ENCODE measurements at regions not wholly inside any gene's neighbourhood (a gene's known extent, or its start where the extent isn't known, plus 50 kb on each side); places are given as distances from the start of the nearest gene placed in this dataset.
"Not testable (repeated sequence)": the region's sequence is repeated elsewhere in the genome, so short reads cannot be mapped to it uniquely, and the experiment has no call there.

GRCh38 chr5:15384176-15384575 lies 115.8 kb upstream of the FBXL7 start:
- DNase-seq (ENCODE audit: low read depth) = no peak

- DNase-seq (ENCODE audit: low read depth) = no peak
Measured at GRCh38 chr5:15383469-15383868, 116.5 kb upstream of the FBXL7 start.

- DNase-seq (ENCODE audit: low read depth) = no peak
Measured at GRCh38 chr5:15383021-15383420, 117.0 kb upstream of the FBXL7 start.

GRCh38 chr5:15377573-15378340 lies 122.2 kb upstream of the FBXL7 start:
- DNase-seq (ENCODE audit: low read depth) = no peak

GRCh38 chr5:15376803-15377202 lies 123.2 kb upstream of the FBXL7 start:
- no peak for DNase-seq (ENCODE audit: low read depth)

GRCh38 chr5:15376088-15376487 lies 123.9 kb upstream of the FBXL7 start:
- DNase-seq (ENCODE audit: low read depth) = no peak

- DNase-seq (ENCODE audit: low read depth) = no peak
Measured at GRCh38 chr5:15375559-15375958, 124.4 kb upstream of the FBXL7 start.

GRCh38 chr5:15374886-15375285 lies 125.1 kb upstream of the FBXL7 start:
- DNase-seq (ENCODE audit: low read depth) = no peak

- no peak for DNase-seq (ENCODE audit: low read depth)
Measured at GRCh38 chr5:15373151-15373550, 126.8 kb upstream of the FBXL7 start.

GRCh38 chr5:15371184-15371583 lies 128.8 kb upstream of the FBXL7 start:
- no peak for DNase-seq (ENCODE audit: low read depth)

GRCh38 chr5:15368835-15369234 lies 131.1 kb upstream of the FBXL7 start:
- DNase-seq (ENCODE audit: low read depth) = no peak

- no peak for DNase-seq (ENCODE audit: low read depth)
Measured at GRCh38 chr5:15367489-15367888, 132.5 kb upstream of the FBXL7 start.

- DNase-seq (ENCODE audit: low read depth) = no peak
Measured at GRCh38 chr5:15366676-15367391, 133.1 kb upstream of the FBXL7 start.

- no peak for DNase-seq (ENCODE audit: low read depth)
Measured at GRCh38 chr5:15365070-15365469, 134.9 kb upstream of the FBXL7 start.

GRCh38 chr5:15363601-15364000 lies 136.4 kb upstream of the FBXL7 start:
- no peak for DNase-seq (ENCODE audit: low read depth)

GRCh38 chr5:15357092-15357453 lies 142.9 kb upstream of the FBXL7 start:
- not testable (repeated sequence) for DNase-seq (ENCODE audit: low read depth)

- not testable (repeated sequence) for DNase-seq (ENCODE audit: low read depth)
Measured at GRCh38 chr5:15356308-15357091, 143.5 kb upstream of the FBXL7 start.

- no peak for DNase-seq (ENCODE audit: low read depth)
Measured at GRCh38 chr5:15354021-15354420, 146.0 kb upstream of the FBXL7 start.

GRCh38 chr5:15353086-15353645 lies 146.8 kb upstream of the FBXL7 start:
- no peak for DNase-seq (ENCODE audit: low read depth)

GRCh38 chr5:15350614-15351013 lies 149.4 kb upstream of the FBXL7 start:
- no peak for DNase-seq (ENCODE audit: low read depth)

- DNase-seq (ENCODE audit: low read depth) = no peak
Measured at GRCh38 chr5:15346738-15347137, 153.2 kb upstream of the FBXL7 start.

- no peak for DNase-seq (ENCODE audit: low read depth)
Measured at GRCh38 chr5:15344954-15345353, 155.0 kb upstream of the FBXL7 start.

- DNase-seq (ENCODE audit: low read depth) = no peak
Measured at GRCh38 chr5:15338546-15338945, 161.4 kb upstream of the FBXL7 start.
